HG03571 (cell line): ENCODE measurements at regions not wholly inside any gene's neighbourhood (a gene's known extent, or its start where the extent isn't known, plus 50 kb on each side); places are given as distances from the start of the nearest gene placed in this dataset.

Experiments used
- ATAC-seq: cut with Tn5 transposase; IDR thresholded peaks from one replicate; pipeline ENCODE4 v1.9.1; 2021; ENCODE audit not compliant: unreplicated experiment

- no peak for ATAC-seq
Measured at GRCh38 chr13:62357887-62358645, 942.4 kb upstream of the PCDH20 start.

GRCh38 chr13:62356977-62357376 lies 941.3 kb upstream of the PCDH20 start:
- ATAC-seq, result no peak

- ATAC-seq, result no peak
Measured at GRCh38 chr13:62337109-62337880, 921.6 kb upstream of the PCDH20 start.

- ATAC-seq, result no peak
Measured at GRCh38 chr13:62336507-62336906, 920.9 kb upstream of the PCDH20 start.

GRCh38 chr13:62333466-62333865 lies 917.8 kb upstream of the PCDH20 start:
- ATAC-seq, result no peak

GRCh38 chr13:62331384-62331783 lies 915.7 kb upstream of the PCDH20 start:
- no peak for ATAC-seq

- ATAC-seq, result no peak
Measured at GRCh38 chr13:62327367-62327766, 911.7 kb upstream of the PCDH20 start.

- ATAC-seq, result no peak
Measured at GRCh38 chr13:62324842-62325241, 909.2 kb upstream of the PCDH20 start.

GRCh38 chr13:62321895-62322294 lies 906.2 kb upstream of the PCDH20 start:
- no peak for ATAC-seq

GRCh38 chr13:62321139-62321538 lies 905.5 kb upstream of the PCDH20 start:
- no peak for ATAC-seq

- ATAC-seq, result no peak
Measured at GRCh38 chr13:62320129-62321108, 904.8 kb upstream of the PCDH20 start.

GRCh38 chr13:62309904-62310303 lies 894.3 kb upstream of the PCDH20 start:
- no peak for ATAC-seq

GRCh38 chr13:62305756-62306155 lies 890.1 kb upstream of the PCDH20 start:
- ATAC-seq, result peak; percentile 84

GRCh38 chr13:62302341-62302740 lies 886.7 kb upstream of the PCDH20 start:
- no peak for ATAC-seq

- no peak for ATAC-seq
Measured at GRCh38 chr13:62299988-62300387, 884.3 kb upstream of the PCDH20 start.

- no peak for ATAC-seq
Measured at GRCh38 chr13:62296812-62297211, 881.2 kb upstream of the PCDH20 start.

- no peak for ATAC-seq
Measured at GRCh38 chr13:62294244-62294643, 878.6 kb upstream of the PCDH20 start.

- no peak for ATAC-seq
Measured at GRCh38 chr13:62292714-62293480, 877.2 kb upstream of the PCDH20 start.

- no peak for ATAC-seq
Measured at GRCh38 chr13:62290542-62290941, 874.9 kb upstream of the PCDH20 start.

- no peak for ATAC-seq
Measured at GRCh38 chr13:62287764-62288163, 872.1 kb upstream of the PCDH20 start.
